ENCODE measurements at regions not wholly inside any gene's neighbourhood (a gene's known extent, or its start where the extent isn't known, plus 50 kb on each side); places are given as distances from the start of the nearest gene placed in this dataset.

- TF ChIP-seq POLR2A (IDR thresholded peaks at IDR 0.05): no peak
- TF ChIP-seq EP300 (IDR thresholded peaks at IDR 0.05): no peak
- no peak for TF ChIP-seq POLR2AphosphoS5 (IDR thresholded peaks at IDR 0.05)
- TF ChIP-seq CTCF (IDR thresholded peaks at IDR 0.05): peak in 2 of 4 experiments; percentile 35 to 64
- peaks cover 74% of the 10 kb centered on the region for H3K27me3 ChIP-seq
- no peak overlapping the region for H3K4me3 ChIP-seq
- no peaks in the 10 kb centered on the region for H3K36me3 ChIP-seq
- H3K9me3 ChIP-seq: no peaks in the 10 kb centered on the region
- ATAC-seq: no peak
- WGBS, 2 donors (ENCODE audit: low coverage in 1 of 2): 8 to 11% methylated on average over 8 to 13 of the region's 13 CpGs
- no peak overlapping the region for H3K27ac ChIP-seq
- H3K4me1 ChIP-seq: no peaks in the 10 kb centered on the region
Measured at GRCh38 chr6:84422380-84422968, 195.0 kb upstream of the CEP162 start.

- H3K4me3 ChIP-seq: no peak overlapping the region
- no peak for ATAC-seq
- 59 to 74% methylated on average over 4 to 5 of the region's 5 CpGs for WGBS, 2 donors (ENCODE audit: low coverage in 1 of 2)
Measured at GRCh38 chr6:84421031-84421430, 193.6 kb upstream of the CEP162 start.

GRCh38 chr6:84417260-84417659, 189.8 kb upstream of the CEP162 start:
- peaks cover 30% of the 10 kb centered on the region for H3K27me3 ChIP-seq
- no peaks in the 10 kb centered on the region for H3K9me3 ChIP-seq
- H3K4me1 ChIP-seq: no peaks in the 10 kb centered on the region
- WGBS, 2 donors (ENCODE audit: low coverage in 1 of 2): 80 to 81% methylated on average over 3 of the region's 3 CpGs
- TF ChIP-seq CTCF (IDR thresholded peaks at IDR 0.05) (no peak), EP300 (IDR thresholded peaks at IDR 0.05) (no peak), POLR2A (IDR thresholded peaks at IDR 0.05) (no peak), POLR2AphosphoS5 (IDR thresholded peaks at IDR 0.05) (no peak)
- H3K27ac ChIP-seq: no peak overlapping the region
- no peak overlapping the region for H3K4me3 ChIP-seq
- no peak for ATAC-seq
- no peaks in the 10 kb centered on the region for H3K36me3 ChIP-seq

More at GRCh38 chr6:84421031-84421430, 193.6 kb upstream of the CEP162 start:
- TF ChIP-seq POLR2AphosphoS5 (IDR thresholded peaks at IDR 0.05) (no peak), POLR2A (IDR thresholded peaks at IDR 0.05) (no peak), EP300 (IDR thresholded peaks at IDR 0.05) (no peak), CTCF (IDR thresholded peaks at IDR 0.05) (no peak)
- H3K4me1 ChIP-seq: no peaks in the 10 kb centered on the region
- H3K9me3 ChIP-seq: no peaks in the 10 kb centered on the region
- no peak overlapping the region for H3K27ac ChIP-seq
- H3K36me3 ChIP-seq: no peaks in the 10 kb centered on the region
- peaks cover 66% of the 10 kb centered on the region for H3K27me3 ChIP-seq

GRCh38 chr6:84416043-84416657, 188.7 kb upstream of the CEP162 start:
- no peaks in the 10 kb centered on the region for H3K36me3 ChIP-seq
- peaks cover 21% of the 10 kb centered on the region for H3K27me3 ChIP-seq
- H3K4me1 ChIP-seq: no peaks in the 10 kb centered on the region
- TF ChIP-seq EP300 (IDR thresholded peaks at IDR 0.05) (no peak), CTCF (IDR thresholded peaks at IDR 0.05) (no peak), POLR2A (IDR thresholded peaks at IDR 0.05) (no peak), POLR2AphosphoS5 (IDR thresholded peaks at IDR 0.05) (no peak)
- WGBS, 2 donors (ENCODE audit: low coverage in 1 of 2): 67 to 85% methylated on average over 2 of the region's 2 CpGs
- H3K27ac ChIP-seq: no peak overlapping the region
- H3K4me3 ChIP-seq: no peak overlapping the region
- H3K9me3 ChIP-seq: no peaks in the 10 kb centered on the region
- ATAC-seq: no peak

GRCh38 chr6:84415517-84415916, 188.1 kb upstream of the CEP162 start:
- ATAC-seq: no peak
- no peaks in the 10 kb centered on the region for H3K4me1 ChIP-seq
- 53 to 79% methylated on average over 6 of the region's 6 CpGs for WGBS, 2 donors (ENCODE audit: low coverage in 1 of 2)
- TF ChIP-seq EP300 (IDR thresholded peaks at IDR 0.05) (no peak), POLR2AphosphoS5 (IDR thresholded peaks at IDR 0.05) (no peak), POLR2A (IDR thresholded peaks at IDR 0.05) (no peak), CTCF (IDR thresholded peaks at IDR 0.05) (no peak)
- H3K27me3 ChIP-seq: peaks cover 19% of the 10 kb centered on the region
- H3K27ac ChIP-seq: no peak overlapping the region
- no peaks in the 10 kb centered on the region for H3K9me3 ChIP-seq
- H3K36me3 ChIP-seq: no peaks in the 10 kb centered on the region
- no peak overlapping the region for H3K4me3 ChIP-seq

Measured in gastroesophageal sphincter (tissue), 4 donors.